Nephron progenitor cell (in vitro differentiated cells): ENCODE measurements at regions not wholly inside any gene's neighbourhood (a gene's known extent, or its start where the extent isn't known, plus 50 kb on each side); places are given as distances from the start of the nearest gene placed in this dataset.

Experiments
- DNase-seq: peaks from one replicate; pipeline ENCODE4 v3.0.0; 2021
- H3K27ac Mint-ChIP-seq: 2 replicates; pipeline ENCODE4 v1.8.0; 2021; ENCODE audit warnings: mild to moderate bottlenecking, moderate library complexity, mixed read lengths
- H3K27me3 Mint-ChIP-seq: 2 replicates; pipeline ENCODE4 v1.8.0; 2021; ENCODE audit warnings: mild to moderate bottlenecking, low read depth, mixed read lengths; ENCODE audit not compliant: poor library complexity
- H3K36me3 Mint-ChIP-seq: 2 replicates; pipeline ENCODE4 v1.8.0; 2021; ENCODE audit warnings: low read depth, mixed read lengths
- H3K4me1 Mint-ChIP-seq: 2 replicates; pipeline ENCODE4 v1.8.0; 2021; ENCODE audit warnings: mixed read lengths
- H3K4me3 Mint-ChIP-seq: 2 replicates; pipeline ENCODE4 v1.8.0; 2021; ENCODE audit warnings: mild to moderate bottlenecking, moderate library complexity, mixed read lengths
- H3K9me3 Mint-ChIP-seq: 2 replicates; pipeline ENCODE4 v1.8.0; 2021; ENCODE audit warnings: mild to moderate bottlenecking, moderate library complexity, mixed read lengths
- CTCF ChIP-seq: fragments of 200-600 bp; sonication (generic); IDR thresholded peaks from 2 replicates; pipeline ENCODE4 v1.5.0; 2021; ENCODE audit warnings: antibody characterized with exemption

GRCh38 chr11:10371926-10372641, 67.2 kb downstream of the ADM start:
- TF ChIP-seq CTCF: no peak
- no peak overlapping the region for H3K4me3 Mint-ChIP-seq
- H3K4me1 Mint-ChIP-seq: peaks cover 10% of the 10 kb centered on the region
- H3K36me3 Mint-ChIP-seq: no peaks in the 10 kb centered on the region
- no peak overlapping the region for H3K27ac Mint-ChIP-seq
- peaks cover 14% of the 10 kb centered on the region for H3K27me3 Mint-ChIP-seq
- peaks cover 7% of the 10 kb centered on the region for H3K9me3 Mint-ChIP-seq
- DNase-seq: no peak

GRCh38 chr11:10373340-10373739, 68.5 kb downstream of the ADM start:
- H3K36me3 Mint-ChIP-seq: no peaks in the 10 kb centered on the region
- H3K4me3 Mint-ChIP-seq: no peak overlapping the region
- no peak for DNase-seq
- no peak for TF ChIP-seq CTCF
- H3K4me1 Mint-ChIP-seq: peaks cover 10% of the 10 kb centered on the region
- H3K9me3 Mint-ChIP-seq: peaks cover 7% of the 10 kb centered on the region
- no peak overlapping the region for H3K27ac Mint-ChIP-seq
- H3K27me3 Mint-ChIP-seq: peaks cover 10% of the 10 kb centered on the region

- H3K9me3 Mint-ChIP-seq: peaks cover 7% of the 10 kb centered on the region
- no peak overlapping the region for H3K27ac Mint-ChIP-seq
- no peak for TF ChIP-seq CTCF
- no peak for DNase-seq
- H3K36me3 Mint-ChIP-seq: no peaks in the 10 kb centered on the region
- peaks cover 10% of the 10 kb centered on the region for H3K4me1 Mint-ChIP-seq
- H3K27me3 Mint-ChIP-seq: peaks cover 7% of the 10 kb centered on the region
- H3K4me3 Mint-ChIP-seq: no peak overlapping the region
Measured at GRCh38 chr11:10373929-10374328, 69.1 kb downstream of the ADM start.

- Mint-ChIP-seq H3K4me1 (peaks cover 10% of the 10 kb centered on the region), H3K4me3 (no peak overlapping the region), H3K9me3 (peaks cover 7% of the 10 kb centered on the region), H3K27me3 (peaks cover 6% of the 10 kb centered on the region), H3K36me3 (no peaks in the 10 kb centered on the region), H3K27ac (no peak overlapping the region)
- TF ChIP-seq CTCF: no peak
- no peak for DNase-seq
Measured at GRCh38 chr11:10374386-10374785, 69.5 kb downstream of the ADM start.

- Mint-ChIP-seq H3K27me3 (peaks cover 6% of the 10 kb centered on the region), H3K27ac (no peak overlapping the region), H3K4me1 (peaks cover 10% of the 10 kb centered on the region), H3K4me3 (no peak overlapping the region), H3K9me3 (peaks cover 7% of the 10 kb centered on the region), H3K36me3 (no peaks in the 10 kb centered on the region)
- no peak for TF ChIP-seq CTCF
- DNase-seq: no peak
Measured at GRCh38 chr11:10375280-10375971, 70.6 kb downstream of the ADM start.

- DNase-seq: no peak
- Mint-ChIP-seq H3K36me3 (no peaks in the 10 kb centered on the region), H3K4me1 (peaks cover 10% of the 10 kb centered on the region), H3K27ac (no peak overlapping the region), H3K27me3 (peaks cover 6% of the 10 kb centered on the region), H3K4me3 (no peak overlapping the region), H3K9me3 (peaks cover 7% of the 10 kb centered on the region)
- TF ChIP-seq CTCF: no peak
Measured at GRCh38 chr11:10376061-10376460, 71.2 kb downstream of the ADM start.
